HepG2 (cell line): ENCODE measurements at regions not wholly inside any gene's neighbourhood (a gene's known extent, or its start where the extent isn't known, plus 50 kb on each side); places are given as distances from the start of the nearest gene placed in this dataset.

ENCODE experiments used
- ATAC-seq: fragments of 200-7000 bp; cut with Tn5 transposase; 3 replicates; pipeline ENCODE4 v1.9.1; 2020; ENCODE audit warnings: mild to moderate bottlenecking, moderate library complexity
- BruUV-seq: library from RNA; stranded (reverse); fragments of 400-500 nt; replicated peaks from 2 replicates; lab custom pipeline; 2021; lab: Mats Ljungman, UMichigan
- CTCF ChIA-PET: fragments of 300-600 bp; formaldehyde crosslinking; extraction: SDS; loops from one replicate; lab custom pipeline; 2021; ENCODE audit warnings: low total read pairs, inconsistent platforms, low intra/inter-chr PET ratio; lab: Yijun Ruan, JAX
- POLR2A ChIA-PET: fragments of 350-600 bp; sonication (Branson Sonifier 250); formaldehyde crosslinking; loops from one replicate; lab custom pipeline; 2020; ENCODE audit warnings: antibody characterized with exemption, inconsistent platforms; lab: Yijun Ruan, JAX
- DNase-seq: peaks from one replicate; pipeline ENCODE4 v3.0.0-alpha.2; 2015; ENCODE audit warnings: low spot score
- FAIRE-seq: peaks from 3 replicates; lab custom pipeline; 2011; peaks lifted over from hg19 to GRCh38; lab: Jason Lieb, UNC
- H2AFZ ChIP-seq: one replicate; pipeline ENCODE4 v1.6.1; 2011; ENCODE audit warnings: low read length, inconsistent platforms
- H3K27ac ChIP-seq: fragments of 300-600 bp; 3 replicates; pipeline ENCODE4 v1.8.0; 2011; ENCODE audit warnings: mixed run types, mild to moderate bottlenecking, mixed read lengths, low read length, inconsistent platforms; ENCODE audit not compliant: insufficient read depth; ENCODE audit errors: extremely low read length
- H3K27me3 ChIP-seq, 2 experiments: fragments of 200-600 bp in 1 of 2; 2 replicates in 1 of 2; 3 replicates in 1 of 2; pipeline versions ENCODE4 v1.6.0 to v1.8.0; 2011; ENCODE audit warnings: low read length in 2 of 2, mild to moderate bottlenecking in 2 of 2, moderate library complexity in 2 of 2, inconsistent platforms in 1 of 2; ENCODE audit not compliant: insufficient read depth in 2 of 2, control insufficient read depth in 1 of 2
- H3K36me3 ChIP-seq, 2 experiments: fragments of 200-600 bp in 1 of 2; replicated peaks in 1 of 2; 2 replicates in 1 of 2; 3 replicates in 1 of 2; pipeline versions ENCODE4 v1.5.1 to v1.8.0; 2011; ENCODE audit warnings: low read length in 2 of 2, inconsistent platforms in 1 of 2; ENCODE audit not compliant: insufficient read depth in 2 of 2, control insufficient read depth in 1 of 2
- H3K4me1 ChIP-seq: 2 replicates; pipeline ENCODE4 v1.5.1; 2012; ENCODE audit warnings: low read length, inconsistent platforms; ENCODE audit not compliant: insufficient read depth
- H3K4me2 ChIP-seq: 2 replicates; pipeline ENCODE4 v1.6.0; 2011; ENCODE audit warnings: low read depth, low read length, inconsistent platforms
- H3K4me3 ChIP-seq, 3 experiments: fragments of 200-600 bp in 1 of 3; sonication (generic), shearing (Covaris generic) in 1 of 3; replicated peaks in 1 of 3; 2 replicates each; pipeline ENCODE4 v1.5.1; 2011 to 2016; ENCODE audit warnings: low read length in 3 of 3, inconsistent platforms in 2 of 3, low read depth in 2 of 3, mild to moderate bottlenecking in 2 of 3, control low read depth in 1 of 3, mixed read lengths in 1 of 3; ENCODE audit not compliant: insufficient read depth in 1 of 3
- H3K79me2 ChIP-seq: one replicate; pipeline ENCODE4 v1.6.1; 2011; ENCODE audit warnings: low read length, inconsistent platforms; ENCODE audit not compliant: insufficient read depth
- H3K9ac ChIP-seq: 2 replicates; pipeline ENCODE4 v1.6.0; 2011; ENCODE audit warnings: mild to moderate bottlenecking, low read depth, low read length, inconsistent platforms; ENCODE audit not compliant: insufficient read depth
- H3K9me3 ChIP-seq: 2 replicates; pipeline ENCODE4 v1.5.1; 2012; ENCODE audit warnings: mild to moderate bottlenecking, low read length
- H4K20me1 ChIP-seq: 2 replicates; pipeline ENCODE4 v1.6.0; 2011; ENCODE audit warnings: inconsistent platforms, mild to moderate bottlenecking, low read length, moderate library complexity; ENCODE audit not compliant: insufficient read depth
- ATF7 ChIP-seq, 2 experiments: fragments of 450-650 bp in 1 of 2; sonication (generic) in 1 of 2; formaldehyde crosslinking in 1 of 2; IDR thresholded peaks; 2 replicates each; pipeline versions ENCODE4 v1.4.0 to v1.6.1; 2016 to 2020; ENCODE audit warnings: antibody characterized with exemption in 1 of 2, mild to moderate bottlenecking in 1 of 2, missing genetic modification reagents in 1 of 2
- BRD4 ChIP-seq: sonication (generic); formaldehyde crosslinking; IDR thresholded peaks from 2 replicates; pipeline ENCODE4 v1.4.0; 2020; ENCODE audit warnings: missing genetic modification reagents
- CREB1 ChIP-seq, 2 experiments: fragments of 450-650 bp in 1 of 2; IDR thresholded peaks; 2 replicates each; pipeline ENCODE4 v1.6.1; 2016 to 2017; ENCODE audit warnings: control low read depth in 1 of 2, mild to moderate bottlenecking in 1 of 2, missing compliant biosample characterization in 1 of 2, missing genetic modification characterization in 1 of 2
- MZF1 ChIP-seq: sonication (generic); formaldehyde crosslinking; IDR thresholded peaks from 2 replicates; pipeline ENCODE4 v1.8.1; 2023; ENCODE audit warnings: mild to moderate bottlenecking, missing genetic modification reagents, borderline replicate concordance
- NRL ChIP-seq: sonication (generic); formaldehyde crosslinking; IDR thresholded peaks from 2 replicates; pipeline ENCODE4 v1.5.0; 2020; ENCODE audit warnings: missing genetic modification reagents, mild to moderate bottlenecking, moderate library complexity, borderline replicate concordance
- TRIM24 ChIP-seq: sonication (generic); formaldehyde crosslinking; IDR thresholded peaks from 2 replicates; pipeline ENCODE4 v1.8.0; 2022; ENCODE audit warnings: mild to moderate bottlenecking, missing genetic modification reagents
- ZFP62 ChIP-seq: sonication (generic); formaldehyde crosslinking; IDR thresholded peaks from 2 replicates; pipeline ENCODE4 v1.4.0; 2020; ENCODE audit warnings: missing genetic modification reagents
- ZFY ChIP-seq: sonication (generic); formaldehyde crosslinking; IDR thresholded peaks from 2 replicates; pipeline ENCODE4 v1.4.0; 2020; ENCODE audit warnings: missing genetic modification reagents
- ZNF292 ChIP-seq: sonication (generic); formaldehyde crosslinking; IDR thresholded peaks from 2 replicates; pipeline ENCODE4 v1.8.1; 2022; ENCODE audit warnings: mild to moderate bottlenecking, low read depth, missing genetic modification reagents, borderline replicate concordance
- ZNF556 ChIP-seq: sonication (generic); formaldehyde crosslinking; IDR thresholded peaks from 2 replicates; pipeline ENCODE4 v1.4.0; 2020; ENCODE audit warnings: mild to moderate bottlenecking, missing genetic modification reagents, borderline replicate concordance
- ZSCAN12 ChIP-seq: sonication (generic); formaldehyde crosslinking; IDR thresholded peaks from 2 replicates; pipeline ENCODE4 v1.9.0; 2021; ENCODE audit warnings: mild to moderate bottlenecking, missing genetic modification reagents
- WGBS: methylation state at CpG from one replicate; pipeline ENCODE4 v1.1.6; 2017; ENCODE audit warnings: low lambda C conversion rate; 5-methylcytosine and 5-hydroxymethylcytosine counted together
- in situ Hi-C: cut with HindIII; loops from 2 replicates; pipeline ENCODE4 v1.10.0; 2017; ENCODE audit warnings: low pct_unique_long_range_greater_than_20kb; ENCODE audit not compliant: extremely low pct_ligation_motif_present
- intact Hi-C: fragments of 100-400 bp; cut with micrococcal nuclease; formaldehyde crosslinking; loops from one replicate; pipeline ENCODE4 v1.10.0; 2022; ENCODE audit not compliant: unreplicated experiment
- TF ChIP-seq, protein P1 (sequence below): sonication (generic); formaldehyde crosslinking; IDR thresholded peaks from 2 replicates; pipeline ENCODE4 v1.5.0; 2020; ENCODE audit warnings: mild to moderate bottlenecking, missing genetic modification reagents
- TF ChIP-seq, protein P2 (sequence below): sonication (generic); formaldehyde crosslinking; IDR thresholded peaks from 2 replicates; pipeline ENCODE4 v1.8.0; 2022; ENCODE audit warnings: mild to moderate bottlenecking, missing genetic modification reagents, moderate library complexity
- TF ChIP-seq, protein P3 (sequence below): sonication (generic); formaldehyde crosslinking; IDR thresholded peaks from 2 replicates; pipeline ENCODE4 v1.8.1; 2022; ENCODE audit warnings: mild to moderate bottlenecking, missing genetic modification reagents

DNA sequence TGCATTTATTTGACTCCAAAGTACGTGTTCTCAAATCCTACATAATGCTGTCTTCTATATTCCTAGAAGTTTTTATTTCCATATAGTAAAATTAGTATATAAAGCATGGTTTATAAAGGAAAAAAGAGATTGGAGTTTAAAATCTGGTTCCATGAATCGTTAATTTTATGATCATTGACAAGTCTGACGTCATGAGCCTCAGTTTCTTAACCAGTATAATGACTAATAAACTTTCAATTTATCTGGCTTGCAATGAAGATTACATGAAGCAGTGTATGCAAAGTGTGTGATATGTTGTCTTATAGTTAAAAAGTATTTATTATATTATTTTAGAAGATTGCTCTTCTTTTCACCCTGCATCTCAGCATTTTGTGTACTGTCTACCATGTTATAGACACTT lies 421.4 kb upstream of the LRRC7 start:
- Histone ChIP-seq H3K9me3 (peaks cover 62% of the 10 kb centered on the region), H3K4me2 (no peak overlapping the region), H3K4me1 (no peaks in the 10 kb centered on the region), H3K27ac (no peak overlapping the region), H3K4me3 (no peak overlapping the region), H3K79me2 (no peaks in the 10 kb centered on the region), H3K36me3 (no peaks in the 10 kb centered on the region), H3K9ac (no peak overlapping the region), H2AFZ (no peak overlapping the region), H3K27me3 (no peaks in the 10 kb centered on the region), H4K20me1 (no peaks in the 10 kb centered on the region)
- in situ Hi-C loops: no loop called here
- FAIRE-seq: no peak
- no peak for ATAC-seq
- no TSS peak for BruUV-seq
- TF ChIP-seq CREB1 (IDR thresholded peaks at IDR 0.05) (peak; percentile 89), CREB1 (CRISPR knock-in tag; IDR thresholded peaks at IDR 0.05) (no peak), ATF7 (IDR thresholded peaks at IDR 0.05) (peak; percentile 63), ATF7 (CRISPR knock-in tag; IDR thresholded peaks at IDR 0.05) (no peak), ZNF292 (CRISPR knock-in tag) (no peak)
- WGBS: 2% methylated on average over 3 of the region's 3 CpGs
- ChIA-PET POLR2A (no interaction called here), CTCF (no interaction called here)
- DNase-seq: no peak
- intact Hi-C loops: no loop called here

DNA sequence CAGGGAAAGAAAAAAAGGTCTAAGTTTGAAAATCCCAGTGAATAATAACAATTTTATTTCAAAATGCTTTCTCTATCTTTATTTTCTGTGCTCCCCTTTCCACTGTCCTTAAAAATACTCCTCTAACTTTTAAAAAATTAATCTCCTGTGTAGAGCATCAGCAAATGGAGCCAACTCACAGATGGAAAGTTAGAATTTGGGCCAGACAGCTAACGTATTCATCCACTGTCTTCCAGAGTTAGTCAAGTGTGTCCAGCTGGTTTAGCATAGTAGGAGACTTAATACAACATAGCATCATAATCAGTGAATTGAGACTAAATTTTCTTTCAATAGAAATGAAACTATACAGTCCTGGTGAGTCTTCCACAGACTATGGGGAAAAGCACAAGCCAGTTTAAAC lies 419.0 kb upstream of the LRRC7 start:
- no peaks in the 10 kb centered on the region for H3K4me1 ChIP-seq
- TF ChIP-seq, protein P1, sequence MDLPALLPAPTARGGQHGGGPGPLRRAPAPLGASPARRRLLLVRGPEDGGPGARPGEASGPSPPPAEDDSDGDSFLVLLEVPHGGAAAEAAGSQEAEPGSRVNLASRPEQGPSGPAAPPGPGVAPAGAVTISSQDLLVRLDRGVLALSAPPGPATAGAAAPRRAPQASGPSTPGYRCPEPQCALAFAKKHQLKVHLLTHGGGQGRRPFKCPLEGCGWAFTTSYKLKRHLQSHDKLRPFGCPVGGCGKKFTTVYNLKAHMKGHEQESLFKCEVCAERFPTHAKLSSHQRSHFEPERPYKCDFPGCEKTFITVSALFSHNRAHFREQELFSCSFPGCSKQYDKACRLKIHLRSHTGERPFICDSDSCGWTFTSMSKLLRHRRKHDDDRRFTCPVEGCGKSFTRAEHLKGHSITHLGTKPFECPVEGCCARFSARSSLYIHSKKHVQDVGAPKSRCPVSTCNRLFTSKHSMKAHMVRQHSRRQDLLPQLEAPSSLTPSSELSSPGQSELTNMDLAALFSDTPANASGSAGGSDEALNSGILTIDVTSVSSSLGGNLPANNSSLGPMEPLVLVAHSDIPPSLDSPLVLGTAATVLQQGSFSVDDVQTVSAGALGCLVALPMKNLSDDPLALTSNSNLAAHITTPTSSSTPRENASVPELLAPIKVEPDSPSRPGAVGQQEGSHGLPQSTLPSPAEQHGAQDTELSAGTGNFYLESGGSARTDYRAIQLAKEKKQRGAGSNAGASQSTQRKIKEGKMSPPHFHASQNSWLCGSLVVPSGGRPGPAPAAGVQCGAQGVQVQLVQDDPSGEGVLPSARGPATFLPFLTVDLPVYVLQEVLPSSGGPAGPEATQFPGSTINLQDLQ: no peak
- TF ChIP-seq, protein P2, sequence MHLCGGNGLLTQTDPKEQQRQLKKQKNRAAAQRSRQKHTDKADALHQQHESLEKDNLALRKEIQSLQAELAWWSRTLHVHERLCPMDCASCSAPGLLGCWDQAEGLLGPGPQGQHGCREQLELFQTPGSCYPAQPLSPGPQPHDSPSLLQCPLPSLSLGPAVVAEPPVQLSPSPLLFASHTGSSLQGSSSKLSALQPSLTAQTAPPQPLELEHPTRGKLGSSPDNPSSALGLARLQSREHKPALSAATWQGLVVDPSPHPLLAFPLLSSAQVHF (CRISPR knock-in tag): no peak
- TF ChIP-seq MZF1 (CRISPR knock-in tag) (no peak), ZSCAN12 (CRISPR knock-in tag) (no peak), ZFY (CRISPR knock-in tag) (no peak), TRIM24 (no peak), NRL (CRISPR knock-in tag) (no peak), BRD4 (CRISPR knock-in tag) (no peak), ZNF556 (CRISPR knock-in tag) (no peak), ZFP62 (CRISPR knock-in tag) (no peak)
- TF ChIP-seq, protein P3, sequence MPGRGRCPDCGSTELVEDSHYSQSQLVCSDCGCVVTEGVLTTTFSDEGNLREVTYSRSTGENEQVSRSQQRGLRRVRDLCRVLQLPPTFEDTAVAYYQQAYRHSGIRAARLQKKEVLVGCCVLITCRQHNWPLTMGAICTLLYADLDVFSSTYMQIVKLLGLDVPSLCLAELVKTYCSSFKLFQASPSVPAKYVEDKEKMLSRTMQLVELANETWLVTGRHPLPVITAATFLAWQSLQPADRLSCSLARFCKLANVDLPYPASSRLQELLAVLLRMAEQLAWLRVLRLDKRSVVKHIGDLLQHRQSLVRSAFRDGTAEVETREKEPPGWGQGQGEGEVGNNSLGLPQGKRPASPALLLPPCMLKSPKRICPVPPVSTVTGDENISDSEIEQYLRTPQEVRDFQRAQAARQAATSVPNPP (CRISPR knock-in tag): no peak

More for the DNA sequence above, 419.0 kb upstream of the LRRC7 start:
- no peak overlapping the region for H3K4me2 ChIP-seq
- ChIA-PET POLR2A (no interaction called here), CTCF (no interaction called here)
- H3K4me3 ChIP-seq: no peak overlapping the region
- no peak overlapping the region for H2AFZ ChIP-seq
- no peak for FAIRE-seq
- intact Hi-C loops: no loop called here
- no peaks in the 10 kb centered on the region for H3K36me3 ChIP-seq
- no peaks in the 10 kb centered on the region for H3K27me3 ChIP-seq
- H3K79me2 ChIP-seq: no peaks in the 10 kb centered on the region
- DNase-seq: no peak
- in situ Hi-C loops: no loop called here
- no peak for ATAC-seq
- H3K9ac ChIP-seq: no peak overlapping the region
- peaks cover 71% of the 10 kb centered on the region for H3K9me3 ChIP-seq
- no peaks in the 10 kb centered on the region for H4K20me1 ChIP-seq
- BruUV-seq: no TSS peak
- H3K27ac ChIP-seq: no peak overlapping the region
- 0% methylated on average over 1 of the region's 1 CpG for WGBS
